DND-41 (cell line): ENCODE measurements at regions not wholly inside any gene's neighbourhood (a gene's known extent, or its start where the extent isn't known, plus 50 kb on each side); places are given as distances from the start of the nearest gene placed in this dataset.
"Not testable (repeated sequence)": the region's sequence is repeated elsewhere in the genome, so short reads cannot be mapped to it uniquely, and the experiment has no call there.

Experiments
- ATAC-seq: fragments of 200-7000 bp; cut with Tn5 transposase; 3 replicates; pipeline ENCODE4 v1.9.1; 2021; ENCODE audit warnings: low read depth; ENCODE audit not compliant: insufficient read depth
- DNase-seq: peaks from one replicate; pipeline ENCODE4 v3.0.0-alpha.2; 2020
- H2AFZ ChIP-seq: 2 replicates; pipeline ENCODE4 v1.6.0; 2012; ENCODE audit warnings: low read depth, low read length
- H3K27ac ChIP-seq: 2 replicates; pipeline ENCODE4 v1.5.1; 2012; ENCODE audit warnings: low read length, inconsistent platforms
- H3K27me3 ChIP-seq: fragments of 200-600 bp; sonication (generic); 2 replicates; pipeline ENCODE4 v1.6.0; 2012; ENCODE audit warnings: low read length, mild to moderate bottlenecking, inconsistent platforms; ENCODE audit not compliant: insufficient read depth, poor library complexity
- H3K36me3 ChIP-seq: 2 replicates; pipeline ENCODE4 v1.5.1; 2012; ENCODE audit warnings: low read length, inconsistent platforms; ENCODE audit not compliant: insufficient read depth
- H3K4me1 ChIP-seq: 2 replicates; pipeline ENCODE4 v1.5.1; 2012; ENCODE audit warnings: mild to moderate bottlenecking, low read length; ENCODE audit not compliant: insufficient read depth
- H3K4me2 ChIP-seq: 2 replicates; pipeline ENCODE4 v1.6.0; 2012; ENCODE audit warnings: mild to moderate bottlenecking, moderate library complexity, low read length, inconsistent platforms; ENCODE audit not compliant: insufficient read depth
- H3K4me3 ChIP-seq, 2 experiments: fragments of 200-600 bp in 1 of 2; shearing (Covaris generic) in 1 of 2; 2 replicates each; pipeline ENCODE4 v1.5.1; 2012 to 2016; ENCODE audit warnings: inconsistent platforms in 2 of 2, low read length in 2 of 2, mild to moderate bottlenecking in 2 of 2, low read depth in 1 of 2, moderate library complexity in 1 of 2
- H3K79me2 ChIP-seq: 2 replicates; pipeline ENCODE4 v1.6.0; 2012; ENCODE audit warnings: low read length, inconsistent platforms; ENCODE audit not compliant: insufficient read depth
- H3K9ac ChIP-seq: 2 replicates; pipeline ENCODE4 v1.6.0; 2012; ENCODE audit warnings: low read depth, mild to moderate bottlenecking, inconsistent platforms, low read length, moderate library complexity
- H3K9me3 ChIP-seq: 2 replicates; pipeline ENCODE4 v1.5.1; 2012; ENCODE audit warnings: low read length, moderate library complexity, mild to moderate bottlenecking, inconsistent platforms; ENCODE audit not compliant: insufficient read depth, severe bottlenecking
- H4K20me1 ChIP-seq: 2 replicates; pipeline ENCODE4 v1.6.0; 2012; ENCODE audit warnings: low read length; ENCODE audit not compliant: insufficient read depth
- CTCF ChIP-seq: IDR thresholded peaks from 2 replicates; pipeline ENCODE4 v1.5.1; 2012; ENCODE audit warnings: borderline replicate concordance, low read length, moderate library complexity, mild to moderate bottlenecking; ENCODE audit not compliant: poor library complexity, severe bottlenecking; ENCODE audit errors: extremely low read depth
- EZH2 ChIP-seq: IDR thresholded peaks from 3 replicates; pipeline ENCODE4 v1.6.1; 2012; ENCODE audit warnings: borderline replicate concordance, low read depth, mild to moderate bottlenecking, moderate library complexity, low read length, inconsistent platforms; ENCODE audit not compliant: severe bottlenecking

- no peaks in the 10 kb centered on the region for H3K79me2 ChIP-seq
- H4K20me1 ChIP-seq, result no peaks in the 10 kb centered on the region
- no peak overlapping the region for H2AFZ ChIP-seq
- H3K4me1 ChIP-seq, result no peaks in the 10 kb centered on the region
- no peak overlapping the region for H3K4me2 ChIP-seq
- TF ChIP-seq EZH2, result no peak
- H3K27ac ChIP-seq, result no peak overlapping the region
- H3K36me3 ChIP-seq, result no peaks in the 10 kb centered on the region
- no peaks in the 10 kb centered on the region for H3K9me3 ChIP-seq
- DNase-seq (no peak), ATAC-seq (no peak)
- H3K27me3 ChIP-seq, result no peaks in the 10 kb centered on the region
- H3K4me3 ChIP-seq, result no peak overlapping the region
- no peak overlapping the region for H3K9ac ChIP-seq
Observed at GRCh38 chr5:174560861-174561260, 163.5 kb upstream of the MSX2 start.

GRCh38 chr5:174563040-174563439, 161.3 kb upstream of the MSX2 start:
- DNase-seq, H3K36me3 ChIP-seq, H3K27ac ChIP-seq, ATAC-seq, H3K79me2 ChIP-seq, H2AFZ ChIP-seq, H3K4me1 ChIP-seq, H3K4me3 ChIP-seq, H3K27me3 ChIP-seq, H4K20me1 ChIP-seq, H3K9me3 ChIP-seq, H3K9ac ChIP-seq, H3K4me2 ChIP-seq: not testable (repeated sequence)

- no peak for DNase-seq
- Histone ChIP-seq H2AFZ (no peak overlapping the region), H3K9me3 (no peaks in the 10 kb centered on the region), H3K79me2 (no peaks in the 10 kb centered on the region), H3K27ac (no peak overlapping the region), H3K4me1 (no peaks in the 10 kb centered on the region), H3K4me2 (no peak overlapping the region), H3K4me3 (no peak overlapping the region), H3K27me3 (no peaks in the 10 kb centered on the region), H3K9ac (no peak overlapping the region), H4K20me1 (no peaks in the 10 kb centered on the region), H3K36me3 (no peaks in the 10 kb centered on the region)
- no peak for ATAC-seq
- TF ChIP-seq EZH2 (no peak), CTCF (no peak)
Observed at GRCh38 chr5:174563899-174564298, 160.5 kb upstream of the MSX2 start.

GRCh38 chr5:174567506-174568141, 156.8 kb upstream of the MSX2 start:
- H3K4me3 ChIP-seq, result no peak overlapping the region
- no peaks in the 10 kb centered on the region for H3K27me3 ChIP-seq
- no peak overlapping the region for H2AFZ ChIP-seq
- DNase-seq (no peak), ATAC-seq (no peak)
- H3K9me3 ChIP-seq, result no peaks in the 10 kb centered on the region
- H4K20me1 ChIP-seq, result no peaks in the 10 kb centered on the region
- H3K36me3 ChIP-seq, result no peaks in the 10 kb centered on the region
- no peak for TF ChIP-seq EZH2
- no peak for TF ChIP-seq CTCF
- H3K9ac ChIP-seq, result no peak overlapping the region
- H3K4me1 ChIP-seq, result no peaks in the 10 kb centered on the region
- H3K27ac ChIP-seq, result no peak overlapping the region
- H3K79me2 ChIP-seq, result no peaks in the 10 kb centered on the region
- no peak overlapping the region for H3K4me2 ChIP-seq
